MM.1S (cell line): ENCODE measurements at regions not wholly inside any gene's neighbourhood (a gene's known extent, or its start where the extent isn't known, plus 50 kb on each side); places are given as distances from the start of the nearest gene placed in this dataset.

Experiments
- DNase-seq: peaks from one replicate; pipeline ENCODE4 v3.0.0-alpha.2; 2015
- H2AFZ ChIP-seq: fragments of 300-600 bp; sonication (generic); 2 replicates; pipeline ENCODE4 v1.6.0; 2016; ENCODE audit warnings: antibody characterized with exemption, low read length
- H3F3A ChIP-seq: fragments of 300-600 bp; sonication (generic); 2 replicates; pipeline ENCODE4 v1.6.1; 2016; ENCODE audit warnings: mild to moderate bottlenecking, antibody characterized with exemption, low read length, moderate library complexity, mixed read lengths; ENCODE audit not compliant: insufficient read depth
- H3K27ac ChIP-seq: fragments of 300-600 bp; sonication (generic); 2 replicates; pipeline ENCODE4 v1.5.1; 2016; ENCODE audit warnings: mild to moderate bottlenecking, low read length
- H3K27me3 ChIP-seq: fragments of 300-600 bp; sonication (generic); replicated peaks from 2 replicates; pipeline ENCODE4 v1.6.0; 2016; ENCODE audit warnings: low read length; ENCODE audit not compliant: insufficient read depth
- H3K36me3 ChIP-seq: fragments of 300-600 bp; sonication (generic); replicated peaks from 2 replicates; pipeline ENCODE4 v1.6.1; 2016; ENCODE audit warnings: mild to moderate bottlenecking, low read length, mixed read lengths; ENCODE audit not compliant: insufficient read depth
- H3K4me1 ChIP-seq: fragments of 300-600 bp; sonication (generic); 2 replicates; pipeline ENCODE4 v1.6.1; 2016; ENCODE audit warnings: low read length, mixed read lengths
- H3K4me2 ChIP-seq: fragments of 300-600 bp; sonication (generic); 2 replicates; pipeline ENCODE4 v1.6.0; 2016; ENCODE audit warnings: low read depth, low read length
- H3K4me3 ChIP-seq: fragments of 300-600 bp; sonication (generic); 2 replicates; pipeline ENCODE4 v1.5.1; 2016; ENCODE audit warnings: low read length, mixed read lengths
- H3K79me2 ChIP-seq: fragments of 300-600 bp; sonication (generic); 2 replicates; pipeline ENCODE4 v1.6.1; 2016; ENCODE audit warnings: mixed run types, low read length, mixed read lengths
- H3K9ac ChIP-seq: fragments of 300-600 bp; sonication (generic); 2 replicates; pipeline ENCODE4 v1.6.1; 2016; ENCODE audit warnings: low read length, mixed read lengths
- H3K9me2 ChIP-seq: fragments of 300-600 bp; sonication (generic); replicated peaks from 2 replicates; pipeline ENCODE4 v1.6.1; 2016; ENCODE audit warnings: mild to moderate bottlenecking, low read length, mixed read lengths; ENCODE audit not compliant: insufficient read depth
- H3K9me3 ChIP-seq: fragments of 300-600 bp; sonication (generic); replicated peaks from 2 replicates; pipeline ENCODE4 v1.6.1; 2016; ENCODE audit warnings: mild to moderate bottlenecking, low read length, mixed read lengths; ENCODE audit not compliant: insufficient read depth
- H4K20me1 ChIP-seq: fragments of 300-600 bp; sonication (generic); 2 replicates; pipeline ENCODE4 v1.6.1; 2016; ENCODE audit warnings: mild to moderate bottlenecking, low read length, moderate library complexity, mixed read lengths; ENCODE audit not compliant: insufficient read depth
- CTCF ChIP-seq: fragments of 300-600 bp; sonication (generic); IDR thresholded peaks from 2 replicates; pipeline ENCODE4 v1.5.1; 2016; ENCODE audit warnings: antibody characterized with exemption, low read length, mixed read lengths
- EZH2 ChIP-seq: fragments of 300-600 bp; sonication (generic); optimal IDR thresholded peaks from 2 replicates; pipeline ENCODE3; 2017; ENCODE audit warnings: low read depth, mild to moderate bottlenecking, antibody characterized with exemption, low read length, mixed read lengths
- EZH2phosphoT487 ChIP-seq: fragments of 300-600 bp; sonication (generic); IDR thresholded peaks from 2 replicates; pipeline ENCODE4 v1.6.1; 2018; ENCODE audit warnings: antibody characterized with exemption, low read length

DNA sequence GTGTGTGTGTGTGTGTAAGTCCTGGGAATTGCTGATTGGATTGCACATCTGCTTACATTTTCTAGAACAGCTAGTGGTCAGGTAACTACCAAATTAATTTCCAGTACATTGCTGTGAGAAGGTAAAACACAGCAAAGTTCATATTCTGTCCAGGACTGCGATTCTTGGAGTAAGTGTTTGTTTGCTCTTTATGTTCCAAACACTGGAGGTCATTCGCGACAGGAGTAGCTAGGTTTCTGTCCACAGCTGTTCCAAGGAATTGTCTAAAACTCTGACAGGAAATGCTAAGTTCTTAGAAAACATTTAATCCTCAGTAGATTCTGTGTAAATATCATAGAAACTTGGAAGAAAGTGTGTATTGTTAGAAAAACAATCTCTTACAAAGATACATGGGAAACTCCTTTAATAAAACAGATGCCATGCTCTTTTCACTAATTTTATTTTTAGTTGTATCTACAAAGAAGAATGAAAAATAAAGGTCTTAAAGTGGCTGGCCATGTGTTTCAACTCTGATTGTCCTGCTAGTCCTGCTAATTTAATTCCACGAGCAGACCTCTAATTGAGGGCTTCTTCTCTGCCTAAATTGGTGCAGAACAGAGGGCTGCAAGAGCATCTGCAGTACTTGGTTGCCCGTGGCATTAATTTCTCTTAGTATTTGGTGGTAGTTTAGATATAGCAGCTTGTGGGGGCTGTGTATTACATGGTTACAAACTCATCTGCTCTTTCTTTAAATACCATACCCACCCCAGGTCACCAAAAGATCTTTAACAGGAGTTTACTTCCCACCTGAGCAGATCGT is 464.5 kb downstream of the RASEF start:
- TF ChIP-seq EZH2 (no peak), CTCF (no peak), EZH2phosphoT487 (no peak)
- no peak for DNase-seq
- H3K27ac ChIP-seq = no peak overlapping the region
- no peak overlapping the region for H3K4me3 ChIP-seq
- no peaks in the 10 kb centered on the region; the same call in 1 of the 2 replicates for H3K9me2 ChIP-seq
- H3K79me2 ChIP-seq = no peaks in the 10 kb centered on the region
- no peaks in the 10 kb centered on the region for H3K9me3 ChIP-seq
- no peak overlapping the region for H2AFZ ChIP-seq
- no peak overlapping the region for H3K4me2 ChIP-seq
- H3K9ac ChIP-seq = no peak overlapping the region
- no peaks in the 10 kb centered on the region for H3F3A ChIP-seq
- H3K27me3 ChIP-seq = no peaks in the 10 kb centered on the region
- H3K4me1 ChIP-seq = no peaks in the 10 kb centered on the region
- H3K36me3 ChIP-seq = no peaks in the 10 kb centered on the region; the same call in 1 of the 2 replicates
- no peaks in the 10 kb centered on the region for H4K20me1 ChIP-seq

DNA sequence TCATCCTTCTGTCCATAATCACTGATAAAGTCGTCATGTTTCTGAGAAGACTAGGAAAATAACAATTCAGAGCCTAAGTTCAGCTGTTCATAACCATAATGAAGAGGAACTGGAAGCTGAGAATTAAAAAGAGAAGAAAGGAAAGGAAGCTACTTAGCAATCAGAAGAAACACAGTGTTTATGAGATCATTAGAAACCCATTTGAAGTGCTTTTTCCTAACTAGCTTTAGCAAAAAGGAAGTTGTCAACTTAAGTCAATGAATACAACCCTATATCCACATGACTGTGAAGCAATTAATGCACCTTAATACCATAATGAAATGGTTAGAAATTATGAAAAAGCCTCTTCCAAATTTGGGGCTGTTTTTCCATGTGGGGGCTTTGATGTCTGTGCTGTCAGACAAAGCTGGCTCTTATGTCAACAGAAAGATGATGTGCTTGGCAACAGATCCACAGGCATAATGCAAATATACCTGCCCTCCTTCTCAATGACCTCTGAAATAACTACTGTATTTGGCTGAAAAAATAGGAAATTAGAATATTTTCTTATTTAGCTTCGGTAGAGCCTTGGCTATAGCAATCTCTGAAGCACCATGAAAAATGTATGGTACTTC is 463.5 kb downstream of the RASEF start:
- Histone ChIP-seq H3K79me2 (no peaks in the 10 kb centered on the region), H3K27ac (no peak overlapping the region), H2AFZ (no peak overlapping the region), H3K4me2 (no peak overlapping the region), H3K4me1 (no peaks in the 10 kb centered on the region), H3K9me2 (no peaks in the 10 kb centered on the region; the same call in 1 of the 2 replicates), H3K27me3 (no peaks in the 10 kb centered on the region), H3K9ac (no peak overlapping the region), H3F3A (no peaks in the 10 kb centered on the region), H3K9me3 (no peaks in the 10 kb centered on the region), H4K20me1 (no peaks in the 10 kb centered on the region), H3K4me3 (no peak overlapping the region), H3K36me3 (no peaks in the 10 kb centered on the region; the same call in 1 of the 2 replicates)
- no peak for DNase-seq
- no peak for TF ChIP-seq CTCF
- TF ChIP-seq EZH2phosphoT487 = no peak
- no peak for TF ChIP-seq EZH2

- Histone ChIP-seq H3K4me2 (no peak overlapping the region), H3K36me3 (no peaks in the 10 kb centered on the region; the same call in 1 of the 2 replicates), H3K9me2 (no peaks in the 10 kb centered on the region; the same call in 1 of the 2 replicates), H3K9ac (no peak overlapping the region), H4K20me1 (no peaks in the 10 kb centered on the region), H3K4me3 (no peak overlapping the region), H3K4me1 (no peaks in the 10 kb centered on the region), H2AFZ (no peak overlapping the region), H3K79me2 (no peaks in the 10 kb centered on the region), H3K27ac (no peak overlapping the region), H3K27me3 (no peaks in the 10 kb centered on the region), H3K9me3 (no peaks in the 10 kb centered on the region), H3F3A (no peaks in the 10 kb centered on the region)
- TF ChIP-seq EZH2 (no peak), CTCF (no peak), EZH2phosphoT487 (no peak)
- no peak for DNase-seq
Measured at GRCh38 chr9:82600536-82601292, 462.2 kb downstream of the RASEF start.
